ENCODE measurements at regions not wholly inside any gene's neighbourhood (a gene's known extent, or its start where the extent isn't known, plus 50 kb on each side); places are given as distances from the start of the nearest gene placed in this dataset.

- TF ChIP-seq SP1 (IDR thresholded peaks at IDR 0.05; ENCODE audit: low read depth), result no peak
- TF ChIP-seq ATF3 (IDR thresholded peaks at IDR 0.05), result no peak
- TF ChIP-seq MAX (IDR thresholded peaks at IDR 0.05), result no peak
- no peak for TF ChIP-seq ZFX (IDR thresholded peaks at IDR 0.05)
- TF ChIP-seq SRF (IDR thresholded peaks at IDR 0.05; ENCODE audit: low read depth), result no peak
- TF ChIP-seq SIN3A (IDR thresholded peaks at IDR 0.05; ENCODE audit: low read depth), result no peak
- TF ChIP-seq ZNF274 (IDR thresholded peaks at IDR 0.05; ENCODE audit: low read depth, low read length), result no peak
- no peak for TF ChIP-seq CEBPB (IDR thresholded peaks at IDR 0.05; ENCODE audit: low read depth)
- no peak for TF ChIP-seq YY1 (IDR thresholded peaks at IDR 0.05; ENCODE audit: extremely low read depth, insufficient replicate concordance, low read depth, low read length)
- TF ChIP-seq CTCF (IDR thresholded peaks at IDR 0.05 in 2 of 3, conservative IDR thresholded peaks at IDR 0.05 in 1 of 3; ENCODE audit: borderline replicate concordance in 1 of 3, insufficient read depth in 1 of 3, low read depth in 2 of 3, low read length in 2 of 3), result no peak
- TF ChIP-seq EZH2phosphoT487 (IDR thresholded peaks at IDR 0.05; ENCODE audit: borderline replicate concordance), result no peak
- no peak for TF ChIP-seq RAD21 (IDR thresholded peaks at IDR 0.05; ENCODE audit: low read depth)
These were observed 321.5 kb downstream of the OTOL1 start (continued) for GRCh38 chr3:161818106-161818505.

GRCh38 chr3:161821591-161821990 is 325.0 kb downstream of the OTOL1 start:
- Histone ChIP-seq H3K4me2 (ENCODE audit: low read length) (no peak overlapping the region), H3K9me3 (ENCODE audit: control insufficient read depth in 1 of 2, insufficient read depth in 1 of 2, low read depth in 1 of 2, low read length in 2 of 2) (no peaks in the 10 kb centered on the region), H3K79me2 (ENCODE audit: insufficient read depth, low read length) (no peaks in the 10 kb centered on the region), H3K27me3 (ENCODE audit: insufficient read depth, low read length) (no peaks in the 10 kb centered on the region), H3K9ac (ENCODE audit: low read length) (no peak overlapping the region), H3K36me3 (ENCODE audit: control insufficient read depth in 1 of 2, insufficient read depth in 2 of 2, low read length in 2 of 2) (no peaks in the 10 kb centered on the region), H2AFZ (ENCODE audit: low read depth, low read length, poor library complexity, severe bottlenecking) (no peak overlapping the region), H3K4me1 (ENCODE audit: control insufficient read depth in 1 of 2, insufficient read depth in 2 of 2, low read length in 2 of 2) (no peaks in the 10 kb centered on the region), H3K27ac (ENCODE audit: low read depth, low read length) (no peak overlapping the region), H3K4me3 (replicated peaks in 1 of 2; ENCODE audit: low read depth in 1 of 2, low read length in 2 of 2) (no peak overlapping the region), H3K9me2 (ENCODE audit: insufficient read depth) (no peaks in the 10 kb centered on the region), H4K20me1 (ENCODE audit: insufficient read depth) (no peaks in the 10 kb centered on the region)
- CTCF ChIA-PET, result no interaction called here
- ATAC-seq (no peak), DNase-seq (ENCODE audit: low read depth, low spot score) (no peak)
- intact Hi-C loops (cut with micrococcal nuclease), result no loop called here
- POLR2A ChIA-PET, result no interaction called here
- no TSS peak for BruUV-seq (replicated peaks)
- RAD21 ChIA-PET (ENCODE audit: low non-redundant PET in 1 of 2, low total read pairs in 2 of 2, uncharacterized antibody in 2 of 2, unreplicated experiment in 2 of 2), result no interaction called here
- TF ChIP-seq SRF (IDR thresholded peaks at IDR 0.05; ENCODE audit: low read depth), result no peak
- no peak for TF ChIP-seq ELF1 (IDR thresholded peaks at IDR 0.05; ENCODE audit: borderline replicate concordance, low read depth)
- no peak for TF ChIP-seq MAX (IDR thresholded peaks at IDR 0.05)
- no peak for TF ChIP-seq ZFX (IDR thresholded peaks at IDR 0.05)
- no peak for TF ChIP-seq ATF3 (IDR thresholded peaks at IDR 0.05)
- TF ChIP-seq FOSL1 (IDR thresholded peaks at IDR 0.05; ENCODE audit: low read depth), result no peak
- TF ChIP-seq POLR2AphosphoS5 (IDR thresholded peaks at IDR 0.05; ENCODE audit: low read depth, low read length), result no peak
- no peak for TF ChIP-seq CTCF (IDR thresholded peaks at IDR 0.05 in 2 of 3, conservative IDR thresholded peaks at IDR 0.05 in 1 of 3; ENCODE audit: borderline replicate concordance in 1 of 3, insufficient read depth in 1 of 3, low read depth in 2 of 3, low read length in 2 of 3)
- no peak for TF ChIP-seq JUND (IDR thresholded peaks at IDR 0.05)
- TF ChIP-seq EZH2phosphoT487 (IDR thresholded peaks at IDR 0.05; ENCODE audit: borderline replicate concordance), result no peak
- no peak for TF ChIP-seq CBX3 (IDR thresholded peaks at IDR 0.05; ENCODE audit: low read depth)
- TF ChIP-seq CEBPB (IDR thresholded peaks at IDR 0.05; ENCODE audit: low read depth), result no peak
- TF ChIP-seq YY1 (IDR thresholded peaks at IDR 0.05; ENCODE audit: extremely low read depth, insufficient replicate concordance, low read depth, low read length), result no peak
- TF ChIP-seq ZBTB33 (IDR thresholded peaks at IDR 0.05; ENCODE audit: extremely low read depth, insufficient replicate concordance, low read length), result no peak
- TF ChIP-seq SIN3A (IDR thresholded peaks at IDR 0.05; ENCODE audit: low read depth), result no peak

All from HCT116 (cell line).